HG02938 (cell line): ENCODE measurements at regions not wholly inside any gene's neighbourhood (a gene's known extent, or its start where the extent isn't known, plus 50 kb on each side); places are given as distances from the start of the nearest gene placed in this dataset.

ENCODE experiments used
- ATAC-seq: cut with Tn5 transposase; IDR thresholded peaks from one replicate; pipeline ENCODE4 v1.9.1; 2021; ENCODE audit warnings: mild to moderate bottlenecking, moderate library complexity; ENCODE audit not compliant: unreplicated experiment

- ATAC-seq, result no peak
Measured at GRCh38 chr2:215627771-215628170, 191.9 kb upstream of the FN1 start.

- ATAC-seq, result no peak
Measured at GRCh38 chr2:215626812-215627281, 191.0 kb upstream of the FN1 start.

GRCh38 chr2:215626063-215626462 is 190.2 kb upstream of the FN1 start:
- ATAC-seq, result no peak

GRCh38 chr2:215625207-215625606 is 189.3 kb upstream of the FN1 start:
- ATAC-seq, result no peak

GRCh38 chr2:215624423-215624829 is 188.6 kb upstream of the FN1 start:
- ATAC-seq, result no peak

- ATAC-seq, result no peak
Measured at GRCh38 chr2:215622837-215623236, 187.0 kb upstream of the FN1 start.

GRCh38 chr2:215621381-215621780 is 185.5 kb upstream of the FN1 start:
- no peak for ATAC-seq

- no peak for ATAC-seq
Measured at GRCh38 chr2:215620528-215620927, 184.7 kb upstream of the FN1 start.

- no peak for ATAC-seq
Measured at GRCh38 chr2:215619989-215620388, 184.1 kb upstream of the FN1 start.

GRCh38 chr2:215619022-215619958 is 183.4 kb upstream of the FN1 start:
- ATAC-seq, result no peak

- ATAC-seq, result no peak
Measured at GRCh38 chr2:215618145-215618544, 182.3 kb upstream of the FN1 start.

- ATAC-seq, result no peak
Measured at GRCh38 chr2:215617060-215617824, 181.4 kb upstream of the FN1 start.

- ATAC-seq, result no peak
Measured at GRCh38 chr2:215615803-215616174, 179.9 kb upstream of the FN1 start.

GRCh38 chr2:215615067-215615802 is 179.4 kb upstream of the FN1 start:
- no peak for ATAC-seq

GRCh38 chr2:215614296-215614695 is 178.4 kb upstream of the FN1 start:
- ATAC-seq, result no peak

GRCh38 chr2:215613888-215614287 is 178.0 kb upstream of the FN1 start:
- ATAC-seq, result no peak

- ATAC-seq, result no peak
Measured at GRCh38 chr2:215613280-215613679, 177.4 kb upstream of the FN1 start.

- ATAC-seq, result no peak
Measured at GRCh38 chr2:215612786-215613185, 176.9 kb upstream of the FN1 start.

- peak; percentile 54 for ATAC-seq
Measured at GRCh38 chr2:215611609-215612386, 175.9 kb upstream of the FN1 start.
